ENCODE measurements at regions not wholly inside any gene's neighbourhood (a gene's known extent, or its start where the extent isn't known, plus 50 kb on each side); places are given as distances from the start of the nearest gene placed in this dataset.

DNA sequence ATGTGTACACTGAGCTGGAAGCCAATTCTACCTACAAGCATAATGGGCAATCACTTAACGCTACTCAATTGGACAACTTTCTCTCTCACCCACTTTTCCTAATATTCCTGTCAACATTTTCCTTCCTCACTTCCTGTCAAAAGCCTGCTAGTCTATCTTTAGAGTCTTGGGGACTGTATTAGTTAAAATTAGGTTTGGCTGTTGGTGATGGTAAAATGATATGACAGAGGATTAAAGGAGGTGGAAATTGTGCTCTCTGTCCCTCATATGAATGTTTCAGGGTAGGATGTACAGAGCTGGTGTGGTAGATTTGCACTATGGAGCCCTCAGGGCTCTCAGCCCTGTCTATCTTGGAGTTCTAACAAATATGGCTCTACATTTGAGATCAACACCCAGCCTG, 129.7 kb downstream of the CEP57L1 start:
- DNase-seq = no peak

DNA sequence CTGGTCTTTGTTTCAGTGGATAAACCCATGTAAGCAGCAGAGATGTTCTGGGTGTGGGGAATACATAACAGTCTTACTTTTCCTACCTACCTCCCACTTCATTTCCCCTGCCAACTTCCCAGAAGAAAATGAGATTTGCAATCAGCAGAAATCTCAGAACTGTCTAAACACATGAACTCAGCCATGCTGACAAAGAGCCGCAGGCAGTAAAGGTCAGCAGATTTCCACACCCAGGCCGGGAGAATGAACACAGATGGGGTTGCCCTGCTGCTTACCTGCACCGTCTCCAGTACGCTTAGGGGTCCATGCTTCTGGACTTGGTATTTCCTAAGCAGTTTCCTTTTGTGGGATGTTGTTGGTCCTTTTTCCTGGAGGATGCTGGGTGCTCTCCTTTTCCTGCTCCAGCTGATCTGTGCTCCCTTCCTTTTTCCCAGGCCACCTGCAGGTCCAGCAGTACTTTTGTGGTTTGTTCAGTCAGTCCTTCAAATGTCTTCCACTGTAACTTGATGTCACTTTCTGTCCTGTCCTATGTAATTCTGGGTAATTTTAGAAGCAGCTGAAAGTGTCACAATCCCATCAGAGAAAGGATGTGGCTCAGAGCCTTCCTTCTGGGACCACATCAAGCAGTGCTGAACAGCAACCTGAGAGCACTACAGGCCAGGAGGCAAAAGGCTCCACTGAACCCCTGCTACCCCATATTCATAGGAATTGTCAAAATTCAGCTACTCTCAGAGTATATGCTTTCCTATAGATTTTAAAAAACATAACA, 129.0 kb downstream of the CEP57L1 start:
- no peak for DNase-seq

DNA sequence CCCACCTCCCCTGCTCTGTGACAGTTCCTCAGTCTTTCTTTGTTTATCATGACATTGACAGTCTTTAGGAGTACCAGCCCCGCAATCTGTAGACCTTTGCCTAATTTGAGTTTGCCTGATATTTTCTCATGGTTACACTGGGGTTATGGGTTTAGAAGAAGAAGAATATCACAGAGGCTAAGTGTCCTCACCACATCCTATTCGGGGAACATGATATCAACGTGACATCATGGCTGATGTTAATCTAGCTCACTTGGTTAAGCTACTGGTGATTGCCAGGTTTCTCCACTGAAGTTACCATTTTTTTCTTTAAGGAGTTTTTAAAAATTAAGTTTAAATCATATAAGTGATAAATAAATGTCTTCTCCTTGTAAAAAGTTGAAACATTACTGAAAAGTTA, 127.5 kb downstream of the CEP57L1 start:
- DNase-seq = no peak

DNA sequence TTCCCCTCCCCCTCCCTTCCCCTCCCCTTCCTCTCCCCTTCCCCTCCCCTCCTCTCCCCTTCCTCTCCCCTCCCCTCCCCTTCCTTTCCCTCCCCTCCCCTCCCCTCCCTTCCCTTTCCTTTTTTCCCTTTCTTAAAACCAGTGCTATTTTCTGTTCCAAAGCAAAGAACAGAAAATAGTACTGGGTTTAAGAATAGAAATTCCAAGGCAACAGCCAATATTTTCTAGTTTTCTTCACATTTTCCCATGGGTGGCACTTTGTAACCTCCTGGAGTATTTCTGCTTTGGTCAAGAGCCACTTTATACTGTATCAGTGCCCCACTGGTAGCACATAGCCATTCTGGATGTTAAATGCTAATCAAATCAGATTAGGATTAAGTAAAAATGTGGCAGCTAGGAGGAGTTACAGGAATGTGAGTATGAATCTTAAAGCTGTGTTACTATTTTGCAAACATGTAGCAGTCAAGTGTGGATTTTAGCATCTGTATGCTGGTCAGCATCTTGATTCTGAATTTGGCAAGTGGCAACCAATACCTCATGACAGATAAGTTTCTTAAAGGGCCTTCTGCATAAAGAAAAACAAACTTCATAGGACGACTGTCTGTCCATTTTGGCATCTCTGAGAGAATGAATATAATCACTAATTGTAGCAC, 126.4 kb downstream of the CEP57L1 start:
- no peak for DNase-seq

All from CD4-positive, alpha-beta T cell treated with Interleukin-6 for 4 hours (primary cell).